ENCODE measurements at regions not wholly inside any gene's neighbourhood (a gene's known extent, or its start where the extent isn't known, plus 50 kb on each side); places are given as distances from the start of the nearest gene placed in this dataset.

DNA sequence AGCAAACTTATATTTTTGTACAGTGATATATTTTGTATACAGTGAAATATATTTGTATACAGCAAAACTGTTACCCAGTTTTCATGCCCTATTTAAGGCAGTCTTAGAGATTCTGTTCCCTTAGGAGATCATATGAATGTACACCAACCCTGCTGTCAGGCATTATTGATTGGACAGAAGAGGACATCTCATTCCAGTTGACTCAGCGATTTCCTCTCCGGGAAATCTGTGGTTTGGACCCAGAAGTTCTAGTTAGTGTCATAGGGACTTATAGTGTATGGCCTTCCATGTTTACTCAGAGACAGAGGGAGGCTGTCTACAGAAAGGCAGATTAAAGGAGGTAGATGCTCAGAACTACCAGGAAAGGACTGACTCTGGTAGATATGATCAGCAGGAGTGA, 318.8 kb upstream of the KCNMB2 start:
- TF ChIP-seq POLR2A (IDR thresholded peaks at IDR 0.05), result no peak
- TF ChIP-seq, protein P1, sequence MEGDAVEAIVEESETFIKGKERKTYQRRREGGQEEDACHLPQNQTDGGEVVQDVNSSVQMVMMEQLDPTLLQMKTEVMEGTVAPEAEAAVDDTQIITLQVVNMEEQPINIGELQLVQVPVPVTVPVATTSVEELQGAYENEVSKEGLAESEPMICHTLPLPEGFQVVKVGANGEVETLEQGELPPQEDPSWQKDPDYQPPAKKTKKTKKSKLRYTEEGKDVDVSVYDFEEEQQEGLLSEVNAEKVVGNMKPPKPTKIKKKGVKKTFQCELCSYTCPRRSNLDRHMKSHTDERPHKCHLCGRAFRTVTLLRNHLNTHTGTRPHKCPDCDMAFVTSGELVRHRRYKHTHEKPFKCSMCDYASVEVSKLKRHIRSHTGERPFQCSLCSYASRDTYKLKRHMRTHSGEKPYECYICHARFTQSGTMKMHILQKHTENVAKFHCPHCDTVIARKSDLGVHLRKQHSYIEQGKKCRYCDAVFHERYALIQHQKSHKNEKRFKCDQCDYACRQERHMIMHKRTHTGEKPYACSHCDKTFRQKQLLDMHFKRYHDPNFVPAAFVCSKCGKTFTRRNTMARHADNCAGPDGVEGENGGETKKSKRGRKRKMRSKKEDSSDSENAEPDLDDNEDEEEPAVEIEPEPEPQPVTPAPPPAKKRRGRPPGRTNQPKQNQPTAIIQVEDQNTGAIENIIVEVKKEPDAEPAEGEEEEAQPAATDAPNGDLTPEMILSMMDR (IDR thresholded peaks at IDR 0.05), result no peak

Data from adrenal gland (tissue), 5 donors.